RWPE2 (cell line): ENCODE measurements at regions not wholly inside any gene's neighbourhood (a gene's known extent, or its start where the extent isn't known, plus 50 kb on each side); places are given as distances from the start of the nearest gene placed in this dataset.
"Not testable (repeated sequence)": the region's sequence is repeated elsewhere in the genome, so short reads cannot be mapped to it uniquely, and the experiment has no call there.

ENCODE experiments used
- ATAC-seq: fragments of 200-7000 bp; cut with Tn5 transposase; 3 replicates; pipeline ENCODE4 v1.9.1; 2021; ENCODE audit warnings: low read depth
- DNase-seq: peaks from one replicate; pipeline ENCODE4 v3.0.0-alpha.2; 2020; ENCODE audit warnings: low spot score
- H3K27ac ChIP-seq: fragments of 450-650 bp; 2 replicates; pipeline ENCODE4 v1.5.1; 2017; ENCODE audit warnings: mild to moderate bottlenecking; ENCODE audit not compliant: poor library complexity, severe bottlenecking
- H3K27me3 ChIP-seq: fragments of 250-450 bp; sonication (Bioruptor Pico); 2 replicates; pipeline ENCODE4 v1.5.1; 2021; ENCODE audit warnings: mild to moderate bottlenecking, moderate library complexity; ENCODE audit not compliant: insufficient read depth, poor library complexity, severe bottlenecking
- H3K36me3 ChIP-seq: fragments of 250-450 bp; sonication (Bioruptor Pico); 2 replicates; pipeline ENCODE4 v1.5.1; 2020; ENCODE audit warnings: low read depth, mild to moderate bottlenecking, moderate library complexity
- H3K4me1 ChIP-seq: fragments of 250-450 bp; sonication (Bioruptor Pico); 2 replicates; pipeline ENCODE4 v1.5.1; 2021; ENCODE audit warnings: mild to moderate bottlenecking, moderate library complexity; ENCODE audit not compliant: insufficient read depth, poor library complexity, severe bottlenecking
- H3K4me3 ChIP-seq: fragments of 250-450 bp; sonication (Bioruptor Pico); 2 replicates; pipeline ENCODE4 v1.5.1; 2021; ENCODE audit warnings: mild to moderate bottlenecking, moderate library complexity; ENCODE audit not compliant: severe bottlenecking
- H3K9me3 ChIP-seq: fragments of 250-450 bp; sonication (Bioruptor Pico); 2 replicates; pipeline ENCODE4 v1.5.1; 2021; ENCODE audit warnings: mild to moderate bottlenecking, moderate library complexity; ENCODE audit not compliant: severe bottlenecking
- CTCF ChIP-seq: fragments of 450-650 bp; IDR thresholded peaks from one replicate; pipeline ENCODE4 v1.5.1; 2017; ENCODE audit warnings: mild to moderate bottlenecking, moderate library complexity; ENCODE audit not compliant: poor library complexity, severe bottlenecking

GRCh38 chr15:85250938-85251542 lies 129.4 kb upstream of the AKAP13 start:
- peak; percentile 49 for TF ChIP-seq CTCF
- H3K27ac ChIP-seq, H3K4me3 ChIP-seq, H3K9me3 ChIP-seq, H3K27me3 ChIP-seq, H3K36me3 ChIP-seq, DNase-seq, H3K4me1 ChIP-seq, ATAC-seq: not testable (repeated sequence)

- ATAC-seq: peak; percentile 74
- not testable (repeated sequence) for H3K4me1 ChIP-seq, H3K4me3 ChIP-seq, H3K27me3 ChIP-seq, H3K27ac ChIP-seq, DNase-seq, H3K36me3 ChIP-seq, H3K9me3 ChIP-seq
Observed at GRCh38 chr15:85253196-85253915, 127.0 kb upstream of the AKAP13 start.

GRCh38 chr15:85254961-85255360 lies 125.4 kb upstream of the AKAP13 start:
- H3K36me3 ChIP-seq, H3K9me3 ChIP-seq, H3K4me1 ChIP-seq, DNase-seq, H3K27me3 ChIP-seq, H3K4me3 ChIP-seq, H3K27ac ChIP-seq, ATAC-seq: not testable (repeated sequence)

- H3K4me3 ChIP-seq: not testable (repeated sequence)
Observed at GRCh38 chr15:85255502-85255901, 124.9 kb upstream of the AKAP13 start.

GRCh38 chr15:85256009-85256997 lies 124.1 kb upstream of the AKAP13 start:
- not testable (repeated sequence) for H3K4me1 ChIP-seq, H3K27ac ChIP-seq, H3K4me3 ChIP-seq, H3K27me3 ChIP-seq, DNase-seq, H3K9me3 ChIP-seq, H3K36me3 ChIP-seq, ATAC-seq

More at GRCh38 chr15:85255502-85255901, 124.9 kb upstream of the AKAP13 start:
- not testable (repeated sequence) for H3K36me3 ChIP-seq, H3K9me3 ChIP-seq, H3K27ac ChIP-seq, H3K27me3 ChIP-seq, DNase-seq, ATAC-seq, H3K4me1 ChIP-seq

GRCh38 chr15:85258062-85258445 lies 122.3 kb upstream of the AKAP13 start:
- H3K27ac ChIP-seq, H3K4me3 ChIP-seq, ATAC-seq, H3K27me3 ChIP-seq, DNase-seq, H3K4me1 ChIP-seq, H3K9me3 ChIP-seq, H3K36me3 ChIP-seq: not testable (repeated sequence)

- H3K27ac ChIP-seq: not testable (repeated sequence)
Observed at GRCh38 chr15:85258559-85259209, 121.7 kb upstream of the AKAP13 start.

GRCh38 chr15:85260526-85260925 lies 119.9 kb upstream of the AKAP13 start:
- H3K4me1 ChIP-seq, H3K27me3 ChIP-seq, H3K27ac ChIP-seq, DNase-seq, H3K4me3 ChIP-seq, H3K9me3 ChIP-seq, H3K36me3 ChIP-seq: not testable (repeated sequence)
- ATAC-seq: peak; percentile 32

More at GRCh38 chr15:85258559-85259209, 121.7 kb upstream of the AKAP13 start:
- not testable (repeated sequence) for H3K36me3 ChIP-seq, H3K27me3 ChIP-seq, H3K4me1 ChIP-seq, H3K4me3 ChIP-seq, DNase-seq, ATAC-seq, H3K9me3 ChIP-seq

- H3K27me3 ChIP-seq, H3K4me3 ChIP-seq, H3K4me1 ChIP-seq, ATAC-seq, H3K36me3 ChIP-seq, H3K27ac ChIP-seq, H3K9me3 ChIP-seq: not testable (repeated sequence)
- peak; percentile 21 for DNase-seq
Observed at GRCh38 chr15:85262461-85263055, 117.8 kb upstream of the AKAP13 start.
